Lung microvascular endothelial cell (primary cell): ENCODE measurements at regions not wholly inside any gene's neighbourhood (a gene's known extent, or its start where the extent isn't known, plus 50 kb on each side); places are given as distances from the start of the nearest gene placed in this dataset.

ENCODE experiments used
- DNase-seq, 2 donors: peaks; one replicate each; pipeline versions ENCODE4 v3.0.0 to v3.0.0-alpha.2; 2010; ENCODE audit warnings: low read depth in 2 of 2

DNA sequence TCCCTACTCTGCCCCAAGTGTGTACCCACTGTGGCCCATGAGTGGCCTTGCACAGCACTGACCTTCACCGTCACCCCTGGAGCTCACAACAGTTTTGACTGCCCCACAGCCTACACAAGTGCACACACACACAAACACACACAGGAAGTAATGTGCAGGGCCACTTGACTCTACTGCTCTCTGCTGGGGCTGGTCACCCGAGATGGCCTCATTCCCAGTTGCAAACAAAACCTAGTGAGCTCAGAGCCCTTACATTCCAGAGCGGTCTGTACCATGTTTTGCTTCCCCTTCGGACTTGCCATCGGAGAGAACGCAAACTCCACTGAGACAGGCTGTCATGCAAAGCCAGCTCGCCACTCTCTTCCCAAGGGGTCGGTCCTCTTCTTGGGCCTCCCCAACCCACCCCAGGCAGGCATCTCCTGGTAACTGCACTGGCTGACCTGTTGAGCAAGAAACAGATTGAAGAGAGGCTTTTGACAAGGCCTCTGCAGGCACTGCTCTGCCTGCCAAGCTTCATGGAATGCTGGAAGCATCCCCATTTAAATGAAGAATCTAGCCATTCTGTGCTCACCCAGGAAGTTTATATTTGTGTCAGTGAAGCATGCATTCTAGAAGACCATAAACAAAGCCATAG is 232.0 kb upstream of the IGF1R start:
- no peak for DNase-seq

GRCh38 chr15:98417346-98417745 is 231.0 kb upstream of the IGF1R start:
- DNase-seq, result no peak

- no peak for DNase-seq
These were observed 230.2 kb upstream of the IGF1R start for GRCh38 chr15:98418122-98418521.

DNA sequence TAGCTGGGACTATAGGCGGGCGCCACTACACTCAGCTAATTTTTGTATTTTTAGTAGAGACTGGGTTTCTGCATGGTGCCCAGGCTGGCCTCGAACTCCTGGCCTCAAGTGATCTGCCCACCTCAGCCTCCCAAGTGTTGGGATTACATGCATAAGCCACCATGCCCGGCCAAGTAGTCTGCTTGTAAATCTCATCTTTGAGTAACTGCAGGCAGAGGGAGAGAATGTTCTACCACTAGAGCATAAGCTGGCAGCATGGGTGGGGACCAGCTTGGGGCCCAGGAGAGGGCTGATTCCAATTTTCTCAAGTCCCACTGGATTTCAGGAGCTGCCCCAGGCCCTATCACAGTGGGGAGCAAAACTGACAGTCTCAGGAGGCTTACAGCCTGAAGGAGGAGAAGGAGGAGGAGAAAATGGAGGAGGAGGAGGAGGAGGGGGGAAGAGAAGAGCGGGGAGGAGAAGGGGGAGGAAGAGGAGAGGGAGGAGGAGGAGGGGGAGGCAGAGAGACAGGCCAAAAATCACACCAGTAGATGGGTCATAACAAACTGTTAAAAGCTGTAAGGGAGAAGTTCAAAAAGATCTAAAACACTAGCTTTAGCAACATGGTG is 229.1 kb upstream of the IGF1R start:
- DNase-seq, result no peak

DNA sequence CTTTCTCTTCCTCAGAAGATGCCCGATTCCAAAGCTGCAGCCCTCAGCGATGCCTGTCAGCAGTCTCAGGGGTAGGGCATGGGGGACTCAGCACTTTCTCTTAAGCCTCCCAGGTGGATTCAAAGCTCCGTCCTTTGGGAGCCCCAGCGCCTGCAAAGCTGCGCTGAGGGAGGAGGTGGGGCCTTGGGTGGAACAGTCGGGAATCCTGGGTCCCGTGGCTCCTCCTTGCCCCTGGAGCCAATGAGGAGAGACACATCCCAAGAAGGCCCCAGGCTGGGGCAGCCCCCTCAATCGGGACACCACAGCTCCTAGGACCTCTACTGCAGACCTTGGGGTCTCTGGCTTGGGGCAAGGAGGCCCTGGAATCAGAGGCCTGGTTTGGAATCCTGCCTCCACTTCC is 227.5 kb upstream of the IGF1R start:
- no peak for DNase-seq

GRCh38 chr15:98421419-98422129 is 226.8 kb upstream of the IGF1R start:
- peak; percentile 44 to 58 for DNase-seq

DNA sequence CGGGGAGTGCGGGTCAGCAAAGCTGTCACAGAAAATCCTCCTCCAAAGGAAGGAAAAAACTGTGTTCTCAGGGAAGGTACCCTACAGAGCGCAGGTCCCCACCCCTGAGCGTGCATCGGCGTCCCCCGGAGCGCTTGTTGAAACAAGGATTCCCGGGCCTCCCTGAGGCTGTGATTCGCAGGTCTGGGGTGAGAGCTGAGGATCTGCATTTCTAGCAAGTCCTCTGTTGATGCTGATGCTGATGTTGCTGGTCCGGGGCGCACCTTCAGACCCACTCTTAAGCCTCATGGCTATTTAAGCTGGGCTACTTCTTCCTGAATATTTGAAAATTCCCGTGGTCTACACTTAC is 226.2 kb upstream of the IGF1R start:
- DNase-seq, result no peak

DNA sequence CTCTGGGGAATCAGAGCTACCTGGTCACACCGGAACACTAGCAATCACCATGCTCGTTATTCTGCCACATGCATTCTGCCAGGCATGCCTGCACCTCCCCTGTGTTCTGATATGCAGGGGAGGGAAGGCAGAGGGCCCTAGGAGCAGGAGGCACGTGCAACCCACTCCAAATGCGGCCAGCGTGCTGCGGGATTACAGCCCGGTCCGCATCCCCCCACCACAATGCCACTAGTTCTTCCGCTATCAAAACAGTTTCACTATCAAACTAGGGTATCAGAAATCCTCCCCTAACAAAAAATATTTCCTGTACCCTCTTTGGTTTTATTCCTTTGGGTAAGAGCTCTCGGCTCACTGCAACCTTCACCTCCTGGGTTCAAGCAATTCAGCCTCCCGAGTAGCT is 223.2 kb upstream of the IGF1R start:
- DNase-seq, result no peak

DNA sequence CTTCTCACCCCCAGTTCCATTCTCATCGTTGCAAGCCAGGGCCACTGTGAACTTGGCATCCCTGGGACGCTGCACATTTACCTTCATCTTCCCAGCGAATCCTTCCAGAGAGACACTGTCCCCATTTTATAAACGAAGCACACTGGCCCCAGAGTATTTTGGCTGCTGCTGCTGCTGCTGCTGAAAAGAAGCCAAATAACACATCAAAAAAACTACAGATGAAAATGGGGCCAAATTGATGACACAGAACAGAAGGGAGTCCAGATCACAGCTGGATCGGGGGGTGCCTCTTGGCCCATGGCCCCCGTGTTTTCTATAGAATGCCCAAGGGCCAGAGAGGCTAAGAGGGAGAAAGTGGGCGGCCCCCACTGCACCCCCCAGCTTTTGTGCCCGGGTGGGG is 221.0 kb upstream of the IGF1R start:
- no peak for DNase-seq

DNA sequence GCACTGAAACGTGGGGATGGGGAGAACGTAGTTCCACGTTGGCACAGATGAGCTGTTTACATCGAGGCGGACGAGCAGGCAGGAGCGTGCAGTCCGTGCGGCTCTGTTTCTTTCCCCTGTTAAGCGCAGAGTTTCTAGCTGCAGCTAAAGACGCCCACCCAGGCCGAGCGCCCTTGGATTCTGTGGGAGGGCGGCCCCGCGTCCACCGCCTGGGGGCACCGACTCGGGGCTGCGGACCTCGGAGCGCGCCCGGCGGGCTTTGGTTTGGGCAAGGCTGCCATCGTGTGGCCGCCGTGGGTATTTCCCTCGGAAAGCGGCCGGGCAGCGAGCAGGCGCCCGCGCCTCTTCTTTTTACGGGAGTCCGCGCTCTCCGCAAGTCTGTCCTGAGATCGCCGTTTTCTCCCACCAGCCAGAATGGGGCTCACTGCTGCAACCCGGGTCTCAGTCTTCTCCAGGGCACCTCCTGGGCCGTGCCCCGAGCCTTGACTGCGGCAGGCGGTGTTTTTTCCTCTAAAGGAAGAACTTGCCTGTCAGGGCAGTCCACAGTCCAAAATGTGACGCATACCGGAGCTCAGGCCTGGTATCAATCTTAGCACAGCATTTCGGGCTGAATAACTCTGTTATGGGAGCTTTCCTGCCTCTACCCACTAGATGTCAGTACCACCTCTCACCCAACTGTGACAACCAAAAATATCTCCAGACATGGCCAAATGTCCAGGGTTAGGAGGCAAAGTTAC is 219.9 kb upstream of the IGF1R start:
- peak; percentile 63 to 73 for DNase-seq

DNA sequence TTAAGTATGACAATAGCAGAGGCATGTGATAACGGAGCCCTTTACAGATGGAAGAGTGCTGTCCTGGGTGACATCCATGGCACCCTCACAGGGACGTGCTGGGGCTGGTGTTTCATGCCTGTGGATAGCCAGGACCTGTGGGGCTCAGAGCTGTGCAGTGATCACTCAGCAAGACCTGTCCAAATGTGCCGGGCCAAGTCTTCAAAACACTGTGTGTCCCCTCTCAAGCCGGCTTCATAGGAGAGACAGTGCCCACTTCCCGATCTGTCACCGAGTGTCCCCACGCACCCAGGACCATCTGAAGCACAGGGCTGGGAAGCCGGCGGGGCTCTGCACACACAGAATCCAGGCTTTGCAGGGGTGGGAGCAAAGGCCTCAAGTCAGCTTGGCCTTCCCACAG is 217.2 kb upstream of the IGF1R start:
- DNase-seq, result no peak

GRCh38 chr15:98433346-98433745 is 215.0 kb upstream of the IGF1R start:
- no peak for DNase-seq

- DNase-seq, result no peak
These were observed 214.5 kb upstream of the IGF1R start for GRCh38 chr15:98433856-98434255.

- DNase-seq, result no peak
These were observed 210.6 kb upstream of the IGF1R start for GRCh38 chr15:98437752-98438151.

GRCh38 chr15:98438326-98438725 is 210.0 kb upstream of the IGF1R start:
- DNase-seq, result no peak

DNA sequence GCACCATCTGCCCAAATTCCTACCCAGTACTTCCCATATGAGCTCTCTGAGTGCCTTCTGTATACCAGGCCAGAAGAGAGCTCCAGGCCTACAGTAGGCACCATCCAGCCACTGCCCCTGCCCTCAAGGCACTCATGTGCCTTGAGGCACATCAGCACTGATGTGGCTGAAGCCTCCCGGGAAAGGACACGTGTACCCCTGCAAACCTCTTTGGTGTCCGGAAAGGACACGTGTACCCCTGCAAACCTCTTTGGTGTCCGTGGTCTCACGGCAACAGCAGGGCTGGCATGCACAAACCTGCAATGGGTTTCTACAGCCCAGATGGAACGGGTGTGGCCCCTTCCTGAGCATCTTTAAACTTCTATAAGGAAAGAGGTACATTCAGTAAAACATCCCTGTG is 209.4 kb upstream of the IGF1R start:
- no peak for DNase-seq

GRCh38 chr15:98439523-98439942 is 208.8 kb upstream of the IGF1R start:
- DNase-seq, result no peak

DNA sequence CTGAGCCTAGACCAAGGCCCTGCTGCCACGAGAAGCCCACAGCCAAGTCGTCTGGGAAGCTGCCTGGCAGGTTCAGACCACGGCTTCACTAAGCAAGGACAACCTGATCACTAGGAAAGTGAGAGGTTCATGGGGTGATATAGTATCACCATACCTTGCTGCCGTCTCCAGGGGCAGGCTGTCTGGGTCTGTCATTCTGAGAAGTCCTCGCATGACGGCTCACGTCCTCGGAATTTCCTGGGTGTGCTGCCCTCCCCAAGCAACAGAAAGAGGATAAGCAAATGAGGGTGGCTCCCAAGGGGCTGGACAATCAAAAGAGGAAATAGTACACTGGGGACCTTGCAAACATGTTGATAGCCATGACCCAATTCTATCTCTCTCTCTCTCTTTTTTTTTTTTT is 207.4 kb upstream of the IGF1R start:
- no peak for DNase-seq

DNA sequence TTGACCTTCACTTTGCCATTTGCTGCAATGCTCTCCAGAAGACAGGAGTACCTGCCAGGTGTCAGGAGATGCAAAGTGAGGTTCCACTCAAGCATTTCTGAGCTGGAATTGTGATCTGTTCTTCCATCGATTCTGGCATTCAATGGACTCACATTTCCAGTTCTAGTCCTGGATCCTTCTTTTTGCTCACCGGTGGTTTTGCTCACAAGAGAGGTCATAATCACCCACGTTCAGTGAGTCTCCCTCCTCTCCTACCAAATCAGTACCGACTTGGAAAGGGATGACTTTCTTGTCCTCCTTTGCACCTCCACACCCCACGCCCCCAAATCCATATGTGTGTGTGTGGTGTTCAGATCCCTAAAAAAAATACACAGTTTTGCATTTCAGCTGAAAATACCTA is 206.7 kb upstream of the IGF1R start:
- no peak for DNase-seq

DNA sequence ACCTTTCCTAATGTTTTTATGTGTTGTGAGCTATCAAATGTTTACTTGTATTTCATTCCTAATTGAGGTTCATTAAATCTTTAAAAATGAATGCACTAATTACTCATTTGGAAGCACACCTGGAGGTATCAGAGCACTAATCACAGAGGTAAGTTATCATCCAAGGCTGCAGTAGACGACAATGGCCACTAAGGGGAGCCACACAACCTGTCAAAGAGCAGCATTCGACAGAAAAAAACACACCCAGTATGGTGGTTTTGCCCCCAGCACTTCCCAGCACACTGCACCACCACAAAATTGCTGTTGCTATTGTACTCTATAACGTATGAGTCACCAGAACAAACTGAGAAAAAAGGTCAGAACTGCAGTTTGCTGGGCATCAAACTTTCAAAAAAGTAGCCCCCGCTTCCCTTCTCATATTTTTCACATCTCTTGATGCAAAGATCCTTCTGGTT is 205.9 kb upstream of the IGF1R start:
- DNase-seq, result peak; percentile 69 to 79

DNA sequence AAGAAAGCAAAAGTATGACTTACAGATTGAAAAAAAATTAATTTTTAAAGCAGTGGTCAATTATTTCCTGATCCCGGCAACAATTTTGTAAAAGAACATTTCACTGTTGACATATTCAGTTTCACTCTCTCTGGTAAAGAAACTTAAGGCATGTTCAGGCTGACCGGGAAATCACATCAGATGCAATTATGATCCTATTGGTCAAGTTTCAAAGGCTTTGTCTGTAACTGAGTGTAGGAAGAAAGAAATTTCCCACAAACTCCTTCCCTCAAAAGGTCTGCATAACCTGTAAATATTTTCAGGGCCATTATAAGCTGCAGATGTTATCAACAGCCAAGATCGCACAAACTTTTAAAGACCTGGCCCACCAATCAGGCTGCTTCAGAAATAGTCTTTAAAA is 205.4 kb upstream of the IGF1R start:
- no peak for DNase-seq

DNA sequence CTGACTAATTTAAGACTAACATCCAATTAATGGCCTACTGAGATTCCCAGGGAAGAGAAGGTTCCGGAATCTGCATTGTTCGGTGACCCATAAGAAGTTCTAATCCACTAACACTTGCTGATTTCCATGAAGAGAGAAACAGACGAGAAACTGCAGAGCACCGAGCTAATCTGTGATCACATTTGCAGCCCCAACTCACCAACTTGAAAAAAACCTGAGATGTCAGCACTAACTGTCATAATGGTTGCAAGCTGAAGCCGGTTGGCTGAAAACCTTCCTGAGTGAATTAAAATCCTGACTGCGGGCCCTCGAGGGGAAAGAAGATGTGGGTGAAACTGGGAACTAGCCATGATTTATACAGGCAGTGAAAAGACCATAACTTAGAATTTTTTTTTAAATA is 204.8 kb upstream of the IGF1R start:
- no peak for DNase-seq
